ENCODE measurements at regions not wholly inside any gene's neighbourhood (a gene's known extent, or its start where the extent isn't known, plus 50 kb on each side); places are given as distances from the start of the nearest gene placed in this dataset.

GRCh38 chr12:108021141-108021540, 107.9 kb upstream of the WSCD2 start:
- Histone ChIP-seq H3K36me3 (ENCODE audit: control insufficient read depth in 2 of 2, insufficient read depth in 2 of 2, low read length in 2 of 2) (no peaks in the 10 kb centered on the region), H3K27ac (ENCODE audit: low read depth in 2 of 2, low read length in 2 of 2) (no peak overlapping the region), H3K27me3 (ENCODE audit: control insufficient read depth in 2 of 2, insufficient read depth in 2 of 2, low read length in 2 of 2) (no peaks in the 10 kb centered on the region), H3K4me3 (ENCODE audit: low read length in 2 of 2) (no peak overlapping the region), H3K9me3 (ENCODE audit: control insufficient read depth in 2 of 2, low read length in 2 of 2) (no peaks in the 10 kb centered on the region), H3K4me1 (ENCODE audit: control insufficient read depth in 2 of 2, insufficient read depth in 2 of 2, low read length in 2 of 2) (no peaks in the 10 kb centered on the region), H3K9ac (ENCODE audit: low read depth in 1 of 2, low read length in 2 of 2) (no peak overlapping the region)

GRCh38 chr12:108021949-108022522, 107.1 kb upstream of the WSCD2 start:
- Histone ChIP-seq H3K4me3 (ENCODE audit: low read length in 2 of 2) (no peak overlapping the region), H3K9me3 (ENCODE audit: control insufficient read depth in 2 of 2, low read length in 2 of 2) (no peaks in the 10 kb centered on the region), H3K27me3 (ENCODE audit: control insufficient read depth in 2 of 2, insufficient read depth in 2 of 2, low read length in 2 of 2) (no peaks in the 10 kb centered on the region), H3K36me3 (ENCODE audit: control insufficient read depth in 2 of 2, insufficient read depth in 2 of 2, low read length in 2 of 2) (no peaks in the 10 kb centered on the region), H3K4me1 (ENCODE audit: control insufficient read depth in 2 of 2, insufficient read depth in 2 of 2, low read length in 2 of 2) (no peaks in the 10 kb centered on the region), H3K27ac (ENCODE audit: low read depth in 2 of 2, low read length in 2 of 2) (no peak overlapping the region), H3K9ac (ENCODE audit: low read depth in 1 of 2, low read length in 2 of 2) (no peak overlapping the region)

- Histone ChIP-seq H3K9ac (ENCODE audit: low read depth in 1 of 2, low read length in 2 of 2) (no peak overlapping the region), H3K9me3 (ENCODE audit: control insufficient read depth in 2 of 2, low read length in 2 of 2) (no peaks in the 10 kb centered on the region), H3K36me3 (ENCODE audit: control insufficient read depth in 2 of 2, insufficient read depth in 2 of 2, low read length in 2 of 2) (no peaks in the 10 kb centered on the region), H3K4me1 (ENCODE audit: control insufficient read depth in 2 of 2, insufficient read depth in 2 of 2, low read length in 2 of 2) (no peaks in the 10 kb centered on the region), H3K4me3 (ENCODE audit: low read length in 2 of 2) (no peak overlapping the region), H3K27me3 (ENCODE audit: control insufficient read depth in 2 of 2, insufficient read depth in 2 of 2, low read length in 2 of 2) (no peaks in the 10 kb centered on the region), H3K27ac (ENCODE audit: low read depth in 2 of 2, low read length in 2 of 2) (no peak overlapping the region)
These were observed 99.8 kb upstream of the WSCD2 start for GRCh38 chr12:108029051-108029835.

GRCh38 chr12:108033090-108033489, 96.0 kb upstream of the WSCD2 start:
- Histone ChIP-seq H3K4me3 (ENCODE audit: low read length in 2 of 2) (no peak overlapping the region), H3K27ac (ENCODE audit: low read depth in 2 of 2, low read length in 2 of 2) (no peak overlapping the region), H3K4me1 (ENCODE audit: control insufficient read depth in 2 of 2, insufficient read depth in 2 of 2, low read length in 2 of 2) (no peaks in the 10 kb centered on the region), H3K9me3 (ENCODE audit: control insufficient read depth in 2 of 2, low read length in 2 of 2) (no peaks in the 10 kb centered on the region), H3K36me3 (ENCODE audit: control insufficient read depth in 2 of 2, insufficient read depth in 2 of 2, low read length in 2 of 2) (no peaks in the 10 kb centered on the region), H3K9ac (ENCODE audit: low read depth in 1 of 2, low read length in 2 of 2) (no peak overlapping the region), H3K27me3 (ENCODE audit: control insufficient read depth in 2 of 2, insufficient read depth in 2 of 2, low read length in 2 of 2) (no peaks in the 10 kb centered on the region)

- Histone ChIP-seq H3K27me3 (ENCODE audit: control insufficient read depth in 2 of 2, insufficient read depth in 2 of 2, low read length in 2 of 2) (no peaks in the 10 kb centered on the region), H3K27ac (ENCODE audit: low read depth in 2 of 2, low read length in 2 of 2) (no peak overlapping the region), H3K4me1 (ENCODE audit: control insufficient read depth in 2 of 2, insufficient read depth in 2 of 2, low read length in 2 of 2) (no peaks in the 10 kb centered on the region), H3K4me3 (ENCODE audit: low read length in 2 of 2) (no peak overlapping the region), H3K36me3 (ENCODE audit: control insufficient read depth in 2 of 2, insufficient read depth in 2 of 2, low read length in 2 of 2) (no peaks in the 10 kb centered on the region), H3K9me3 (ENCODE audit: control insufficient read depth in 2 of 2, low read length in 2 of 2) (no peaks in the 10 kb centered on the region), H3K9ac (ENCODE audit: low read depth in 1 of 2, low read length in 2 of 2) (no peak overlapping the region)
These were observed 93.7 kb upstream of the WSCD2 start for GRCh38 chr12:108035372-108035771.

GRCh38 chr12:108037960-108038359, 91.1 kb upstream of the WSCD2 start:
- H3K9me3 ChIP-seq (ENCODE audit: control insufficient read depth in 2 of 2, low read length in 2 of 2), result no peaks in the 10 kb centered on the region
- H3K4me3 ChIP-seq (ENCODE audit: low read length in 2 of 2), result no peak overlapping the region
- no peak overlapping the region for H3K27ac ChIP-seq (ENCODE audit: low read depth in 2 of 2, low read length in 2 of 2)
- no peaks in the 10 kb centered on the region for H3K27me3 ChIP-seq (ENCODE audit: control insufficient read depth in 2 of 2, insufficient read depth in 2 of 2, low read length in 2 of 2)
- no peaks in the 10 kb centered on the region for H3K36me3 ChIP-seq (ENCODE audit: control insufficient read depth in 2 of 2, insufficient read depth in 2 of 2, low read length in 2 of 2)
- no peak overlapping the region for H3K9ac ChIP-seq (ENCODE audit: low read depth in 1 of 2, low read length in 2 of 2)
- H3K4me1 ChIP-seq (ENCODE audit: control insufficient read depth in 2 of 2, insufficient read depth in 2 of 2, low read length in 2 of 2), result no peaks in the 10 kb centered on the region

GRCh38 chr12:108039794-108040193, 89.3 kb upstream of the WSCD2 start:
- Histone ChIP-seq H3K4me1 (ENCODE audit: control insufficient read depth in 2 of 2, insufficient read depth in 2 of 2, low read length in 2 of 2) (no peaks in the 10 kb centered on the region), H3K27ac (ENCODE audit: low read depth in 2 of 2, low read length in 2 of 2) (no peak overlapping the region), H3K27me3 (ENCODE audit: control insufficient read depth in 2 of 2, insufficient read depth in 2 of 2, low read length in 2 of 2) (no peaks in the 10 kb centered on the region), H3K9me3 (ENCODE audit: control insufficient read depth in 2 of 2, low read length in 2 of 2) (no peaks in the 10 kb centered on the region), H3K36me3 (ENCODE audit: control insufficient read depth in 2 of 2, insufficient read depth in 2 of 2, low read length in 2 of 2) (no peaks in the 10 kb centered on the region), H3K4me3 (ENCODE audit: low read length in 2 of 2) (no peak overlapping the region), H3K9ac (ENCODE audit: low read depth in 1 of 2, low read length in 2 of 2) (no peak overlapping the region)

- H3K9ac ChIP-seq (ENCODE audit: low read depth in 1 of 2, low read length in 2 of 2), result no peak overlapping the region
- H3K27me3 ChIP-seq (ENCODE audit: control insufficient read depth in 2 of 2, insufficient read depth in 2 of 2, low read length in 2 of 2), result no peaks in the 10 kb centered on the region
- H3K9me3 ChIP-seq (ENCODE audit: control insufficient read depth in 2 of 2, low read length in 2 of 2), result no peaks in the 10 kb centered on the region
- H3K36me3 ChIP-seq (ENCODE audit: control insufficient read depth in 2 of 2, insufficient read depth in 2 of 2, low read length in 2 of 2), result no peaks in the 10 kb centered on the region
- H3K4me1 ChIP-seq (ENCODE audit: control insufficient read depth in 2 of 2, insufficient read depth in 2 of 2, low read length in 2 of 2), result no peaks in the 10 kb centered on the region
- H3K4me3 ChIP-seq (ENCODE audit: low read length in 2 of 2), result no peak overlapping the region
- no peak overlapping the region for H3K27ac ChIP-seq (ENCODE audit: low read depth in 2 of 2, low read length in 2 of 2)
These were observed 88.1 kb upstream of the WSCD2 start for GRCh38 chr12:108040947-108041346.

GRCh38 chr12:108043286-108043685, 85.8 kb upstream of the WSCD2 start:
- no peaks in the 10 kb centered on the region for H3K27me3 ChIP-seq (ENCODE audit: control insufficient read depth in 2 of 2, insufficient read depth in 2 of 2, low read length in 2 of 2)
- H3K4me3 ChIP-seq (ENCODE audit: low read length in 2 of 2), result no peak overlapping the region
- no peaks in the 10 kb centered on the region for H3K4me1 ChIP-seq (ENCODE audit: control insufficient read depth in 2 of 2, insufficient read depth in 2 of 2, low read length in 2 of 2)
- H3K9me3 ChIP-seq (ENCODE audit: control insufficient read depth in 2 of 2, low read length in 2 of 2), result no peaks in the 10 kb centered on the region
- H3K27ac ChIP-seq (ENCODE audit: low read depth in 2 of 2, low read length in 2 of 2), result no peak overlapping the region
- H3K36me3 ChIP-seq (ENCODE audit: control insufficient read depth in 2 of 2, insufficient read depth in 2 of 2, low read length in 2 of 2), result no peaks in the 10 kb centered on the region
- no peak overlapping the region for H3K9ac ChIP-seq (ENCODE audit: low read depth in 1 of 2, low read length in 2 of 2)

- H3K36me3 ChIP-seq (ENCODE audit: control insufficient read depth in 2 of 2, insufficient read depth in 2 of 2, low read length in 2 of 2), result no peaks in the 10 kb centered on the region
- no peaks in the 10 kb centered on the region for H3K27me3 ChIP-seq (ENCODE audit: control insufficient read depth in 2 of 2, insufficient read depth in 2 of 2, low read length in 2 of 2)
- no peak overlapping the region for H3K9ac ChIP-seq (ENCODE audit: low read depth in 1 of 2, low read length in 2 of 2)
- no peak overlapping the region for H3K4me3 ChIP-seq (ENCODE audit: low read length in 2 of 2)
- no peaks in the 10 kb centered on the region for H3K9me3 ChIP-seq (ENCODE audit: control insufficient read depth in 2 of 2, low read length in 2 of 2)
- H3K27ac ChIP-seq (ENCODE audit: low read depth in 2 of 2, low read length in 2 of 2), result no peak overlapping the region
- no peaks in the 10 kb centered on the region for H3K4me1 ChIP-seq (ENCODE audit: control insufficient read depth in 2 of 2, insufficient read depth in 2 of 2, low read length in 2 of 2)
These were observed 85.1 kb upstream of the WSCD2 start for GRCh38 chr12:108043750-108044533.

Data from mucosa of rectum (tissue), 2 donors.